ENCODE measurements at regions not wholly inside any gene's neighbourhood (a gene's known extent, or its start where the extent isn't known, plus 50 kb on each side); places are given as distances from the start of the nearest gene placed in this dataset.

DNA sequence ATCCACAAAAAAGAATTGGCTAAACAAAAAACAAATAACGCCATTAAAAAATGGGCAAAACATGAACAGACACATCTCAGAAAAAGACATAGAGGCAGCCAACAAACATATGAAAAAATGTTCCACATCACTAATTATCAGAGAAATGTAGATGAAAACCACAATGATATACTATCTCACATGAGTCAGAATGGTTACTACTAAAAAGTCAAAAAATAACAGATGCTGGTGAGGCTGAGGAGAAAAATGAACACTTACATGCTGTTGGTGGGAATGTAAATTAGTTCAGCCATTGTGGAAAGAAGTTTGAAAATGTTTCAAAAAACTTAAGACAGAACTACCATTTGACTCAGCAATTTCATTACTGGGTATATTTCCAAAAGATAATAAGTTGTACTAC is 430.1 kb upstream of the JAG1 start:
- Histone ChIP-seq H3F3A (ENCODE audit: insufficient read depth, low read length, poor library complexity, severe bottlenecking) (no peaks in the 10 kb centered on the region), H4K20me1 (ENCODE audit: insufficient read depth) (no peaks in the 10 kb centered on the region), H3K36me3 (ENCODE audit: insufficient read depth, low read length) (no peaks in the 10 kb centered on the region), H3K27me3 (ENCODE audit: insufficient read depth, low read depth, low read length) (no peaks in the 10 kb centered on the region), H3K4me2 (ENCODE audit: low read length) (no peak overlapping the region), H3K4me3 (ENCODE audit: low read length) (no peak overlapping the region), H3K79me2 (replicated peaks; ENCODE audit: insufficient read depth, low read length) (no peaks in the 10 kb centered on the region), H3K9ac (ENCODE audit: low read length) (no peak overlapping the region), H3K9me3 (ENCODE audit: low read length) (no peaks in the 10 kb centered on the region), H2AFZ (ENCODE audit: low read depth, low read length) (no peak overlapping the region), H3K9me2 (ENCODE audit: insufficient read depth, low read length) (no peaks in the 10 kb centered on the region), H3K27ac (ENCODE audit: low read length) (no peak overlapping the region)
- TF ChIP-seq POLR2AphosphoS5 (IDR thresholded peaks at IDR 0.05), result no peak
- TF ChIP-seq TAF1 (IDR thresholded peaks at IDR 0.05; ENCODE audit: low read depth), result no peak
- TF ChIP-seq EZH2 (IDR thresholded peaks at IDR 0.05; ENCODE audit: borderline replicate concordance, insufficient read depth, low read length, poor library complexity, severe bottlenecking), result no peak
- TF ChIP-seq RAD21 (conservative IDR thresholded peaks at IDR 0.05), result no peak
- TF ChIP-seq SMC3 (conservative IDR thresholded peaks at IDR 0.05; ENCODE audit: poor library complexity), result no peak
- TF ChIP-seq MXI1 (conservative IDR thresholded peaks at IDR 0.05; ENCODE audit: poor library complexity, severe bottlenecking), result no peak
- TF ChIP-seq, protein P1, sequence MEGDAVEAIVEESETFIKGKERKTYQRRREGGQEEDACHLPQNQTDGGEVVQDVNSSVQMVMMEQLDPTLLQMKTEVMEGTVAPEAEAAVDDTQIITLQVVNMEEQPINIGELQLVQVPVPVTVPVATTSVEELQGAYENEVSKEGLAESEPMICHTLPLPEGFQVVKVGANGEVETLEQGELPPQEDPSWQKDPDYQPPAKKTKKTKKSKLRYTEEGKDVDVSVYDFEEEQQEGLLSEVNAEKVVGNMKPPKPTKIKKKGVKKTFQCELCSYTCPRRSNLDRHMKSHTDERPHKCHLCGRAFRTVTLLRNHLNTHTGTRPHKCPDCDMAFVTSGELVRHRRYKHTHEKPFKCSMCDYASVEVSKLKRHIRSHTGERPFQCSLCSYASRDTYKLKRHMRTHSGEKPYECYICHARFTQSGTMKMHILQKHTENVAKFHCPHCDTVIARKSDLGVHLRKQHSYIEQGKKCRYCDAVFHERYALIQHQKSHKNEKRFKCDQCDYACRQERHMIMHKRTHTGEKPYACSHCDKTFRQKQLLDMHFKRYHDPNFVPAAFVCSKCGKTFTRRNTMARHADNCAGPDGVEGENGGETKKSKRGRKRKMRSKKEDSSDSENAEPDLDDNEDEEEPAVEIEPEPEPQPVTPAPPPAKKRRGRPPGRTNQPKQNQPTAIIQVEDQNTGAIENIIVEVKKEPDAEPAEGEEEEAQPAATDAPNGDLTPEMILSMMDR (IDR thresholded peaks at IDR 0.05; ENCODE audit: poor library complexity, severe bottlenecking), result no peak
- TF ChIP-seq, protein P2, sequence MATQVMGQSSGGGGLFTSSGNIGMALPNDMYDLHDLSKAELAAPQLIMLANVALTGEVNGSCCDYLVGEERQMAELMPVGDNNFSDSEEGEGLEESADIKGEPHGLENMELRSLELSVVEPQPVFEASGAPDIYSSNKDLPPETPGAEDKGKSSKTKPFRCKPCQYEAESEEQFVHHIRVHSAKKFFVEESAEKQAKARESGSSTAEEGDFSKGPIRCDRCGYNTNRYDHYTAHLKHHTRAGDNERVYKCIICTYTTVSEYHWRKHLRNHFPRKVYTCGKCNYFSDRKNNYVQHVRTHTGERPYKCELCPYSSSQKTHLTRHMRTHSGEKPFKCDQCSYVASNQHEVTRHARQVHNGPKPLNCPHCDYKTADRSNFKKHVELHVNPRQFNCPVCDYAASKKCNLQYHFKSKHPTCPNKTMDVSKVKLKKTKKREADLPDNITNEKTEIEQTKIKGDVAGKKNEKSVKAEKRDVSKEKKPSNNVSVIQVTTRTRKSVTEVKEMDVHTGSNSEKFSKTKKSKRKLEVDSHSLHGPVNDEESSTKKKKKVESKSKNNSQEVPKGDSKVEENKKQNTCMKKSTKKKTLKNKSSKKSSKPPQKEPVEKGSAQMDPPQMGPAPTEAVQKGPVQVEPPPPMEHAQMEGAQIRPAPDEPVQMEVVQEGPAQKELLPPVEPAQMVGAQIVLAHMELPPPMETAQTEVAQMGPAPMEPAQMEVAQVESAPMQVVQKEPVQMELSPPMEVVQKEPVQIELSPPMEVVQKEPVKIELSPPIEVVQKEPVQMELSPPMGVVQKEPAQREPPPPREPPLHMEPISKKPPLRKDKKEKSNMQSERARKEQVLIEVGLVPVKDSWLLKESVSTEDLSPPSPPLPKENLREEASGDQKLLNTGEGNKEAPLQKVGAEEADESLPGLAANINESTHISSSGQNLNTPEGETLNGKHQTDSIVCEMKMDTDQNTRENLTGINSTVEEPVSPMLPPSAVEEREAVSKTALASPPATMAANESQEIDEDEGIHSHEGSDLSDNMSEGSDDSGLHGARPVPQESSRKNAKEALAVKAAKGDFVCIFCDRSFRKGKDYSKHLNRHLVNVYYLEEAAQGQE (IDR thresholded peaks at IDR 0.05; ENCODE audit: borderline replicate concordance), result no peak
- no peak for TF ChIP-seq EP300 (conservative IDR thresholded peaks at IDR 0.05; ENCODE audit: poor library complexity, severe bottlenecking)

GRCh38 chr20:11108102-11108810 is 434.5 kb upstream of the JAG1 start:
- no peaks in the 10 kb centered on the region for H4K20me1 ChIP-seq (ENCODE audit: insufficient read depth)
- H3K79me2 ChIP-seq (replicated peaks; ENCODE audit: insufficient read depth, low read length), result no peaks in the 10 kb centered on the region
- H3K9ac ChIP-seq (ENCODE audit: low read length), result no peak overlapping the region
- H3K36me3 ChIP-seq (ENCODE audit: insufficient read depth, low read length), result no peaks in the 10 kb centered on the region
- TF ChIP-seq TAF1 (IDR thresholded peaks at IDR 0.05; ENCODE audit: low read depth), result no peak
- TF ChIP-seq EP300 (conservative IDR thresholded peaks at IDR 0.05; ENCODE audit: poor library complexity, severe bottlenecking), result no peak
- no peak for TF ChIP-seq RAD21 (conservative IDR thresholded peaks at IDR 0.05)
- no peak for TF ChIP-seq MXI1 (conservative IDR thresholded peaks at IDR 0.05; ENCODE audit: poor library complexity, severe bottlenecking)
- TF ChIP-seq POLR2AphosphoS5 (IDR thresholded peaks at IDR 0.05), result no peak
- TF ChIP-seq EZH2 (IDR thresholded peaks at IDR 0.05; ENCODE audit: borderline replicate concordance, insufficient read depth, low read length, poor library complexity, severe bottlenecking), result no peak
- no peak for TF ChIP-seq SMC3 (conservative IDR thresholded peaks at IDR 0.05; ENCODE audit: poor library complexity)
- TF ChIP-seq, protein P1 (IDR thresholded peaks at IDR 0.05; ENCODE audit: poor library complexity, severe bottlenecking), result no peak
- TF ChIP-seq, protein P2 (IDR thresholded peaks at IDR 0.05; ENCODE audit: borderline replicate concordance), result no peak
- no peaks in the 10 kb centered on the region for H3K9me2 ChIP-seq (ENCODE audit: insufficient read depth, low read length)
- H2AFZ ChIP-seq (ENCODE audit: low read depth, low read length), result no peak overlapping the region
- H3K4me3 ChIP-seq (ENCODE audit: low read length), result no peak overlapping the region
- H3K27me3 ChIP-seq (ENCODE audit: insufficient read depth, low read depth, low read length), result no peaks in the 10 kb centered on the region
- no peak overlapping the region for H3K4me2 ChIP-seq (ENCODE audit: low read length)
- H3F3A ChIP-seq (ENCODE audit: insufficient read depth, low read length, poor library complexity, severe bottlenecking), result no peaks in the 10 kb centered on the region
- no peaks in the 10 kb centered on the region for H3K9me3 ChIP-seq (ENCODE audit: low read length)
- no peak overlapping the region for H3K27ac ChIP-seq (ENCODE audit: low read length)

Measured in neural cell (in vitro differentiated cells).